CD14-positive monocyte (primary cell): ENCODE measurements at regions not wholly inside any gene's neighbourhood (a gene's known extent, or its start where the extent isn't known, plus 50 kb on each side); places are given as distances from the start of the nearest gene placed in this dataset.

ENCODE experiments used
- DNase-seq, 3 donors: peaks; one replicate each; pipeline ENCODE4 v3.0.0-alpha.2; 2011 to 2022
- H2AFZ ChIP-seq: 2 replicates; pipeline ENCODE4 v1.6.0; 2012; ENCODE audit warnings: mild to moderate bottlenecking, low read depth, low read length, inconsistent platforms; ENCODE audit not compliant: insufficient read depth, poor library complexity, severe bottlenecking
- H3K27ac ChIP-seq, 2 donors: 1 replicate in 1 of 2; 2 replicates in 1 of 2; pipeline ENCODE4 v1.5.1; 2012 to 2013; ENCODE audit warnings: low read length in 2 of 2, control low read depth in 1 of 2, inconsistent platforms in 1 of 2, low read depth in 1 of 2, mild to moderate bottlenecking in 1 of 2
- H3K27me3 ChIP-seq, 2 donors: one replicate each; pipeline versions ENCODE4 v1.6.0 to v1.6.1; 2011 to 2013; ENCODE audit warnings: low read length in 2 of 2; ENCODE audit not compliant: control insufficient read depth in 2 of 2, insufficient read depth in 2 of 2
- H3K36me3 ChIP-seq, 2 donors: replicated peaks in 1 of 2; 1 replicate in 1 of 2; 2 replicates in 1 of 2; pipeline versions ENCODE4 v1.5.1 to v1.6.1; 2012 to 2013; ENCODE audit warnings: low read length in 2 of 2, control low read depth in 1 of 2, inconsistent platforms in 1 of 2, mild to moderate bottlenecking in 1 of 2; ENCODE audit not compliant: insufficient read depth in 2 of 2, control insufficient read depth in 1 of 2
- H3K4me1 ChIP-seq, 2 donors: 1 replicate in 1 of 2; 2 replicates in 1 of 2; pipeline versions ENCODE4 v1.5.1 to v1.6.1; 2012 to 2013; ENCODE audit warnings: low read length in 2 of 2, control low read depth in 1 of 2, inconsistent platforms in 1 of 2, mild to moderate bottlenecking in 1 of 2, moderate library complexity in 1 of 2; ENCODE audit not compliant: insufficient read depth in 2 of 2, control insufficient read depth in 1 of 2
- H3K4me2 ChIP-seq: replicated peaks from 2 replicates; pipeline ENCODE3; 2012; ENCODE audit warnings: low read length, moderate library complexity, mild to moderate bottlenecking; ENCODE audit not compliant: poor library complexity, severe bottlenecking; ENCODE audit errors: extremely low read depth
- H3K4me3 ChIP-seq, 3 experiments: fragments of 200-600 bp in 1 of 3; sonication (generic) in 1 of 3; replicated peaks in 1 of 3; 1 replicate in 2 of 3; 2 replicates in 1 of 3; pipeline ENCODE4 v1.5.1; 2011 to 2013; ENCODE audit warnings: low read length in 3 of 3, mild to moderate bottlenecking in 3 of 3, control low read depth in 2 of 3, low read depth in 2 of 3, inconsistent platforms in 1 of 3, moderate library complexity in 1 of 3
- H3K79me2 ChIP-seq: 2 replicates; pipeline ENCODE4 v1.6.0; 2012; ENCODE audit warnings: mild to moderate bottlenecking, control low read depth, inconsistent platforms, low read length, moderate library complexity; ENCODE audit not compliant: insufficient read depth
- H3K9ac ChIP-seq: 2 replicates; pipeline ENCODE4 v1.6.0; 2017; ENCODE audit warnings: low read length, mild to moderate bottlenecking; ENCODE audit not compliant: insufficient read depth, poor library complexity, severe bottlenecking
- H3K9me3 ChIP-seq, 2 donors: replicated peaks in 1 of 2; 1 replicate in 1 of 2; 2 replicates in 1 of 2; pipeline versions ENCODE4 v1.5.1 to v1.6.1; 2012 to 2013; ENCODE audit warnings: low read length in 2 of 2, control low read depth in 1 of 2; ENCODE audit not compliant: control insufficient read depth in 1 of 2, insufficient read depth in 1 of 2
- H4K20me1 ChIP-seq: 2 replicates; pipeline ENCODE4 v1.6.0; 2012; ENCODE audit warnings: mild to moderate bottlenecking, low read length, control low read depth, moderate library complexity; ENCODE audit not compliant: insufficient read depth
- H3K27ac Mint-ChIP-seq, 7 donors: one replicate each; pipeline ENCODE4 v1.8.0; 2020; ENCODE audit warnings: mild to moderate bottlenecking in 7 of 7, mixed read lengths in 7 of 7, moderate library complexity in 6 of 7, inconsistent platforms in 2 of 7
- H3K27me3 Mint-ChIP-seq, 3 donors: one replicate each; pipeline ENCODE4 v1.8.0; 2021 to 2022; ENCODE audit warnings: low read depth in 3 of 3, mild to moderate bottlenecking in 3 of 3, mixed read lengths in 3 of 3, moderate library complexity in 3 of 3, inconsistent platforms in 1 of 3
- H3K36me3 Mint-ChIP-seq, 2 donors: one replicate each; pipeline ENCODE4 v1.8.0; 2020; ENCODE audit warnings: mixed read lengths in 2 of 2, inconsistent platforms in 1 of 2, mild to moderate bottlenecking in 1 of 2
- H3K4me1 Mint-ChIP-seq: one replicate; pipeline ENCODE4 v1.8.0; 2020; ENCODE audit warnings: mild to moderate bottlenecking, mixed read lengths
- H3K4me3 Mint-ChIP-seq, 2 donors: one replicate each; pipeline ENCODE4 v1.8.0; 2020; ENCODE audit warnings: mild to moderate bottlenecking in 2 of 2, mixed read lengths in 2 of 2, moderate library complexity in 1 of 2
- H3K9me3 Mint-ChIP-seq, 7 donors: one replicate each; pipeline ENCODE4 v1.8.0; 2020 to 2022; ENCODE audit warnings: mixed read lengths in 7 of 7, mild to moderate bottlenecking in 6 of 7, moderate library complexity in 6 of 7, inconsistent platforms in 2 of 7
- intact Hi-C, 2 donors: fragments of 100-400 bp; cut with micrococcal nuclease; formaldehyde crosslinking; loops; one replicate each; pipeline versions ENCODE4 v1.15.0 to v1.15.1; 2023
- TF ChIP-seq, protein P1 (sequence below): fragments of 200-600 bp; IDR thresholded peaks from one replicate; pipeline ENCODE4 v1.8.0; 2022; ENCODE audit warnings: antibody characterized with exemption, mild to moderate bottlenecking

DNA sequence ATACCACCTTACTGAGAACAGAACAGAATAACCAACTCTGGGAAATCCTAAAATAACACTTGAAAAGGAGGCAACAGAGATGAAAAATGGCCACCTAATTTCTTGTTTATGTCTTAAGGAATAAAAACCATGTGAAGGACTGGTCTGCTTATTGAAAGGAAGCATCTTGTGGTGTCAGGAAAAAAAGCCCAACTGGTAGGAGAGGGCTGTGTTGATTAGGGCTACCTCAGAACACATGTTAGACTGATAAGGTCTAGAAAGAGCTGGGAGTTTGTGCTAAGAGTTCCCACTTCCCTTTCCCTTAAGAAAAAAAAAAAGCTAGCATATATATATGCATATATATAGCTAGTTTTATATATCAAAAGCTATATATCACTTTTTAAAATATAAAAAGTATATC is 425.3 kb upstream of the BTBD3 start:
- no peaks in the 10 kb centered on the region for H3K27me3 ChIP-seq
- no peaks in the 10 kb centered on the region for H3K9me3 ChIP-seq
- H3K4me2 ChIP-seq = no peak overlapping the region
- Mint-ChIP-seq H3K4me1 (no peaks in the 10 kb centered on the region), H3K4me3 (no peak overlapping the region), H3K27me3 (no peaks in the 10 kb centered on the region), H3K9me3 (peaks cover 0 to 3% (median 0%) of the 10 kb centered on the region in 7 donors), H3K27ac (no peak overlapping the region), H3K36me3 (no peaks in the 10 kb centered on the region)
- H3K4me3 ChIP-seq = no peak overlapping the region
- H3K27ac ChIP-seq = no peak overlapping the region
- H3K79me2 ChIP-seq = no peaks in the 10 kb centered on the region
- no peak for DNase-seq
- H2AFZ ChIP-seq = no peak overlapping the region
- no peaks in the 10 kb centered on the region for H3K36me3 ChIP-seq
- H4K20me1 ChIP-seq = no peaks in the 10 kb centered on the region
- H3K9ac ChIP-seq = no peak overlapping the region
- TF ChIP-seq, protein P1, sequence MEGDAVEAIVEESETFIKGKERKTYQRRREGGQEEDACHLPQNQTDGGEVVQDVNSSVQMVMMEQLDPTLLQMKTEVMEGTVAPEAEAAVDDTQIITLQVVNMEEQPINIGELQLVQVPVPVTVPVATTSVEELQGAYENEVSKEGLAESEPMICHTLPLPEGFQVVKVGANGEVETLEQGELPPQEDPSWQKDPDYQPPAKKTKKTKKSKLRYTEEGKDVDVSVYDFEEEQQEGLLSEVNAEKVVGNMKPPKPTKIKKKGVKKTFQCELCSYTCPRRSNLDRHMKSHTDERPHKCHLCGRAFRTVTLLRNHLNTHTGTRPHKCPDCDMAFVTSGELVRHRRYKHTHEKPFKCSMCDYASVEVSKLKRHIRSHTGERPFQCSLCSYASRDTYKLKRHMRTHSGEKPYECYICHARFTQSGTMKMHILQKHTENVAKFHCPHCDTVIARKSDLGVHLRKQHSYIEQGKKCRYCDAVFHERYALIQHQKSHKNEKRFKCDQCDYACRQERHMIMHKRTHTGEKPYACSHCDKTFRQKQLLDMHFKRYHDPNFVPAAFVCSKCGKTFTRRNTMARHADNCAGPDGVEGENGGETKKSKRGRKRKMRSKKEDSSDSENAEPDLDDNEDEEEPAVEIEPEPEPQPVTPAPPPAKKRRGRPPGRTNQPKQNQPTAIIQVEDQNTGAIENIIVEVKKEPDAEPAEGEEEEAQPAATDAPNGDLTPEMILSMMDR = no peak
- intact Hi-C loops = no loop called here
- H3K4me1 ChIP-seq = no peaks in the 10 kb centered on the region

DNA sequence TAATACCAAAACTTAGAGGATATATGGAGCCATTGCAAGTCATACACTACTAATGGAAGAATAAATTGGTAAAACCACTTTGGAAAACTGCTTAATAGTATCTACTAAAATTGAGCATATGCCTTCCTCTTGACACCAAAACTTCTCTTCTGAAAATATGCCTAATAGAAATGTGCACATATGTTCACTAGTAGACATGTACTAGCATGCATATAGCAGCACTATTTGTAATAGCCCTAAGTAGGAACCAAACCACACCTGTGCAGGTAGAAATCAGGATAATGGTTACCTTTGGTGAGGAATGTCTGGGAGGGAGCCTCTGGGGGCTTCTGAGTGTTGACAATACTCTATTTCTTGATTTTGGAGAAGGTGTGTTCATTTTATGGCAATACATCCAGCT is 424.8 kb upstream of the BTBD3 start:
- Histone ChIP-seq H3K36me3 (no peaks in the 10 kb centered on the region), H3K4me2 (no peak overlapping the region), H3K9me3 (no peaks in the 10 kb centered on the region), H4K20me1 (no peaks in the 10 kb centered on the region), H3K4me3 (no peak overlapping the region), H3K27ac (no peak overlapping the region), H2AFZ (no peak overlapping the region), H3K27me3 (no peaks in the 10 kb centered on the region), H3K4me1 (no peaks in the 10 kb centered on the region), H3K79me2 (no peaks in the 10 kb centered on the region), H3K9ac (no peak overlapping the region)
- Mint-ChIP-seq H3K27ac (no peak overlapping the region), H3K9me3 (peaks cover 0 to 3% (median 0%) of the 10 kb centered on the region in 7 donors), H3K4me3 (no peak overlapping the region), H3K4me1 (no peaks in the 10 kb centered on the region), H3K27me3 (no peaks in the 10 kb centered on the region), H3K36me3 (no peaks in the 10 kb centered on the region)
- intact Hi-C loops = no loop called here
- TF ChIP-seq, protein P1 = no peak
- no peak for DNase-seq
